NCI-H146 treated with DMSO at 0.1 percent for 48 hours (cell line): ENCODE measurements at regions not wholly inside any gene's neighbourhood (a gene's known extent, or its start where the extent isn't known, plus 50 kb on each side); places are given as distances from the start of the nearest gene placed in this dataset.
"Not testable (repeated sequence)": the region's sequence is repeated elsewhere in the genome, so short reads cannot be mapped to it uniquely, and the experiment has no call there.

Experiments
- DNase-seq: peaks from one replicate; lab custom pipeline; 2025; ENCODE audit not compliant: unreplicated experiment; lab: John Stamatoyannopoulos, UW

GRCh38 chr3:181609030-181609767 lies 102.5 kb upstream of the SOX2 start:
- peak; percentile 75 for DNase-seq

DNA sequence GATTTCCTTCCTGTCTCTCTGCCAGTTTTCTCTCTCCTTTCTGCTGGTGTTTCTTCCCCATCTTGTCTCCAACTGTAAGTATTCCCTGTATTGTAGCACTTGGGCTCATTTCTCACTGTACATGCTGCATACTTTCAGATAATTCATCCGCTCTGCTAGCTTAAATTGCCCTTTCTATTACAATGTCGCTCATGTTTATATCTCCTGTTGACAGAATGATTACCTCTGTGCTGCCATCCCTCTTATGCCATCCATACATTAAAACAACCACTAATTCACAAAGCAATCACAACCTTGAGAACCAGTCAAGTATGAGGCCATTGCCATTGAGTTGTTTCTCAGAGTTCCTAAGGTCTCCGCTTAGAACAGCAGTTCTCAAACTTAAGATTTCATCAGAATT lies 107.5 kb upstream of the SOX2 start:
- DNase-seq: no peak

DNA sequence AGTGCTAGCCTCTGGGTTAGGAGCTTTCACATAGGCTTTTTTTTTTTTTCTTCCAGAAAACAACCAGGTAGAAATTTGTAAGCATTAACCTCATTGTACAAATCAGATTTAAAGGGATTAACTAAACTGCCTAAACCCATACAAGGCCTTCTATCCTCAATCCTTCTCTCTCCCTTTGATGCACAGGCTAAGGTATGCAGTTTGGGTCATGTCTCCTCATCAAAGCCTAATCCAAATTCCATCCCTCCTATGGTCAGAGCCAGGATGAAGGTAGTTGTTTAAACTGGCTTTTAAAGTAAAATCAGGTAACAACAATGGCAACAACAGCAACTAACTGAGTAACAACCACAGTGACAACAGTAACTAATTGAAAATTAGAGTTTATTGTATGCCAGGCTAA lies 115.6 kb upstream of the SOX2 start:
- no peak for DNase-seq

DNA sequence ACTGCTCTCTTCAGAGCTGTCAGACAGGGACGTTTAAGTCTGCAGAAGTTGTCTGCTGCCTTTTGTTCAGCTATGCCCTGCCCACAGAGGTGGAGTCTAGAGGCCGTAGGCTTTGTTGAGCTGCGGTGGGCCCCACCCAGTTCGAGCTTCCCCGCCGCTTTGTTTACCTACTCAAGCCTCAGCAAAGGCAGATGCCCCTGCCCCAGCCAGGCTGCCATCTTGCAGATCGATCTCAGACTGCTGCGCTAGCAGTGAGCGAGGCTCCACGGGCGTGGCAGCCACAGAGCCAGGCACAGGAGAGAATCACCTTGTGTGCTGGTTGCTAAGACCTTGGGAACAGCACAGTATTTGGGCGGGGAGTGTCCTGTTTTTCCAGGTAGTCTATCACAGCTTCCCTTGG lies 120.8 kb upstream of the SOX2 start:
- DNase-seq: not testable (repeated sequence)

DNA sequence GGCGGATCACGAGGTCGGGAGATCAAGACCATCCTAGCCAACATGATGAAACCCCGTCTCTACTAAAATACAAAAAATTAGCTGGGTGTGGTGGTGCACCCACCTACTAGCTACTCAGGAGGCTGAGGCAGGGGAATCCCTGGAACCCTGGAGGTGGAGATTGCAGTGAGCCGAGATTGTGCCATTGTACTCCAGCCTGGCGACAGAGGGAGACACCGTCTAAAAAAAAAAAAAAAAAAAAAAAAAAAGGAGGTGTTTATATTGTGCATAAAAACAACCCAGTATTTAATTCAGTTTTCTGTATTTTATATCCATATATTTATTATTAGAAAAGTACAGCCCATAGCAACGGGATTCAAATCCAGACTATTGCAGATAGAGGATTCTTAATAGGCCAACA lies 129.1 kb upstream of the SOX2 start:
- DNase-seq: no peak

DNA sequence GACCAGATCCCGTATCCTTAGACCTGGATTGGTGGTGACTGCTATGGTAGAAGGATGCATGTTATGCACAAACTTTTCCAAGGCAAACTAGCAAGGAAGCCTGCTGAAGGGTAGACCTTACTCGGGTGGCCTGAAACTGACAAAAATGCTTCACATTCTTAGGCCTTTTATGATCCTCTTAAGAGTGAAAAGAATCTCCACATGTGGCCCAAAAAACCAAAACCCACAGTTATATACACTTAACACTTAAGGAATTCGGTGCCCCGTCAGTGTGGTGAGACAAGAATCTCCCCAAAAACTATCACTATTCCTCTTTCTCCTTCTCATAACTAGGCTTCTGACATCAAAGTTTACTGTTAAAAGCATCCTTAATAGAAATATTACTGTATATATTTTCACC lies 130.1 kb upstream of the SOX2 start:
- DNase-seq: no peak

- DNase-seq: no peak
These were observed 133.0 kb upstream of the SOX2 start for GRCh38 chr3:181578743-181579142.

DNA sequence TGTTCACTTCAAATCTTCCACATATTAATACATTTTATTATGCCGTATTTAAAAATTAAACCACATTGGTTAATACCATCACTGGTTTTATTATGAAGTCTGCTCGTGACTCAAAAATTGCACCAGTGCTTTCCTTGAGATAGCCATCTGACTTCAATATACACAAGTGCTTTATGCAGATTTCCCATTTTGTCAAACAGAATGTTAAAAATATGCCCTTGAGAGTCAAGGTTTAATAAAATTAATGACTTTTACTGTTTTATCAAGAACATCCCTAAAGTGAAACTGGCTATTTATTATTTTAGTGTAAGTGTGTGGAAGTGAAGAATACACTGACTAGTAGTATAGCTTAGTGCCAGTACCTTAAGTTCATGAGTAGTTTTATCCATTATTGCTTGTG lies 139.3 kb upstream of the SOX2 start:
- no peak for DNase-seq

GRCh38 chr3:181570472-181570871 lies 141.3 kb upstream of the SOX2 start:
- DNase-seq: no peak

- DNase-seq: no peak
These were observed 142.3 kb upstream of the SOX2 start for GRCh38 chr3:181569356-181569940.

DNA sequence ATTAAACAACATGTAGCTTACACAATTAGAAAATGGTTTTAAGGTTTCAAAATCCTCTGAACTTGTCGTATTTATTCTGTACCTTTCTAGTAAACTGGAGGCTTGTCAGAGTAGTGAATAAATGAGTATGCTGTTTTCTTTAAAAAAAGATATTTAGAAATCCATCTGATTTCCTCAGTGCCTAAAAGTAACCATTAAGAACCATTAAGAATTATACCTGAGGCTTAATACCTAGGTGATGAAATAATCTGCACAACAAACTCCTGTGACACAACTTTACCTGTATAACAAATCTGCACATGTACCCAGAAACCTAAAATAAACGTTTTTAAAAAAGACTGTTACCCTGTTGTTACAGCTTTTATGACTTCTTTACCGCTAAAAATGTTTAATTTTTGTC lies 143.0 kb upstream of the SOX2 start:
- no peak for DNase-seq

DNA sequence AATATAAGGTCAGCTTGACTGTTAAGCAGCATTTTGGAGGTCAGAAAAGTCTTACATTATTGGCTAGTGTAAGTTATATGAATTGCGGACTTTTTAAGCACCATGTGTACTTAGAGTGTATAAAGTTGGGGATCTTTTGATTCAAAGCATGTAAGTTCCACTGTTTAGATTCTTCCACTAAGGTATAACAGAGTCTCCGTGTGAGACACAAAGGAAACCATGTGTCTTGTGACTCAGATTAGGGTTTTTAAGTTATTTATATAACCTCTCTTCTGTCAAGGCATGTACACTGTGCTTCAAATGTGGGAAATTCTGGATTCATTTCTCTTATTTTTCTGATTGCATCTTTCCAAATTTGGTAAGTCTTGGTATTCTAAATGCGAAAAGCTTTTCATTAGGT lies 143.5 kb upstream of the SOX2 start:
- DNase-seq: no peak

- no peak for DNase-seq
These were observed 144.2 kb upstream of the SOX2 start for GRCh38 chr3:181567311-181568075.

GRCh38 chr3:181565416-181565815 lies 146.3 kb upstream of the SOX2 start:
- DNase-seq: no peak

DNA sequence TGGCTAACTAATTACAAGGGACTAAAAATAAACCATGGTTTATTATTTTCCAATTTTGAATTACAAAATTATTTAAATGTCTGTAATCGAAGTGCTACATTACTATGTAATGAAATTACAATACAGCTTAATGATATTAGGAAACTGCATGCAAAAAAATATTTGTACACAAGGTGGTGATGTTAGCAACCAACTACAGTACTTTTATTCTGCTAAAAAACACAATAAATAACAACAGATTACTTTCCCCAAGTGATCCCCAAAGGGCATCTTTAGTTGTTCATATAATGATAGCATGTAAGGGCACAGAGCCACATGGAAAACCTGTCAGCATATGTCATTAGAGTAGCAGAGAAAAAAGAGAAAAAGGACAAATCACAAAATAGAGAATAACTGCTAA lies 147.5 kb upstream of the SOX2 start:
- DNase-seq: no peak

GRCh38 chr3:181561139-181562031 lies 150.3 kb upstream of the SOX2 start:
- peak; percentile 98 for DNase-seq

DNA sequence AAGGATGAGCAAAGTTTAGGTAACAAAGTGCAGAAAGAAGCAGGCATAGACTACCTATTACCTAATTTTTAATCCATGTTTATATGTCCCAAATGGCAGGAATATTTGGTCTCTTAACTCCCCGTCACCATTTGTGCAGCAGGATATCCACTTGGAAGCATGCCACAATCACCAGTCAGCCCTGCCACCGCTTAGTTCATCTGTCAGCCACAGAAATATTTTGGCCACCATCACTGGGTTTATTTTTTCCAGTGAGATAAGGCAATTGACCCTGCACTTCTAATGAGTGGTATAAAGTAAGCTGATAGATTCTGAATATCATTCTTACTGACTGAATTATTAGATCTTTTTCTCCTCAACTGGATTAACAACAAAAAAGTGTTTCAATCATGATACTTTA lies 152.9 kb upstream of the SOX2 start:
- no peak for DNase-seq

GRCh38 chr3:181555681-181556080 lies 156.0 kb upstream of the SOX2 start:
- no peak for DNase-seq

DNA sequence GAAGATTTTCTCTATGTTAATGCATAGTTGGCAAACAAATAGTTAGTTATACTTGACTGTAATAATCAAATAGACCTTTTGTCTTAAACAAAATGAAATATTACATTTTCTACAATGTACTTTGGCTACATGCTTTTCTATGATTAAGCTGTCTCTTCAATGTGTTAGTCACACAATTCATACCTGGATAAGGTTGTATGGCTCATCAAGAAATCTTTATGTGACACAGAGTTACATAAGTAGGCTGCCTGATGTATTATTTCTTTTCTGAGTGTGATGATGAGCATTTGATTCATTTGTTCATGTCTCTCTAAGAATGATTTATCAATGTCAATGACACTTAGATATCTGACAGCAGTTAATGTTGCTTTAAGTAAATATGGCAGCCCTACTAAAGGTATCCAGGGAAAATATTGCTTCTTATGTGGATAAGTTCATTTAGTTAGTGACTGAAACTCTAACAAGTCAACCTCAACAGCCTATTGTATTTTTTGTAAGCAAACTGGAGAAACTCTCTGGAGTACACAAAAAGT lies 157.4 kb upstream of the SOX2 start:
- no peak for DNase-seq

DNA sequence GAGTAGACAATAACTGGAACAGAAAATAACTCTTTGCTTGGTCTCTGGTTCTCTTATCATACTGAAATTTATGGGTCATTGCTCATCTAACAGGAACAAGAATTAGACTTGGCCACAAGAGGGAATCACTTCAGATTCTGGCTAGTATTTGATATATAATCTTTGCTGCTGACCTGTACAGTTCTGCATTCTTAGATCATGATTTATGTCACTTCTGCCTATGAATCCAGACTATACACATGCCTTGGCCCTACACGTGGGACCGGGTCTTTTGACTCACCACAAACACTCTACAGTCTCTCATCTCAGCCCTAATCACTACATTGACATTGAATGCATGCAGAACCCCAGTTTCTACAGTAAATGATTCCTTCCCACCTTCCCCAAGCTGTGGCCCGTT lies 162.5 kb upstream of the SOX2 start:
- DNase-seq: no peak

GRCh38 chr3:181541414-181541813 lies 170.3 kb upstream of the SOX2 start:
- DNase-seq: no peak
